Retina (tissue), 1 donor: ENCODE measurements at regions not wholly inside any gene's neighbourhood (a gene's known extent, or its start where the extent isn't known, plus 50 kb on each side); places are given as distances from the start of the nearest gene placed in this dataset.

ENCODE experiments used
- DNase-seq: peaks from one replicate; pipeline ENCODE4 v3.0.0-alpha.2; 2016

- DNase-seq, result no peak
Measured at GRCh38 chr1:88186911-88187310, 497.2 kb upstream of the PKN2 start.

- DNase-seq, result no peak
Measured at GRCh38 chr1:88188038-88188437, 496.0 kb upstream of the PKN2 start.

GRCh38 chr1:88189525-88189924, 494.5 kb upstream of the PKN2 start:
- no peak for DNase-seq

- no peak for DNase-seq
Measured at GRCh38 chr1:88191917-88192316, 492.2 kb upstream of the PKN2 start.

- DNase-seq, result no peak
Measured at GRCh38 chr1:88194542-88194941, 489.5 kb upstream of the PKN2 start.

- no peak for DNase-seq
Measured at GRCh38 chr1:88200545-88200944, 483.5 kb upstream of the PKN2 start.

GRCh38 chr1:88204111-88204510, 480.0 kb upstream of the PKN2 start:
- DNase-seq, result no peak

- DNase-seq, result no peak
Measured at GRCh38 chr1:88204612-88205167, 479.4 kb upstream of the PKN2 start.

- no peak for DNase-seq
Measured at GRCh38 chr1:88208389-88208788, 475.7 kb upstream of the PKN2 start.

- DNase-seq, result no peak
Measured at GRCh38 chr1:88210103-88210787, 473.8 kb upstream of the PKN2 start.

GRCh38 chr1:88216441-88216840, 467.6 kb upstream of the PKN2 start:
- no peak for DNase-seq

GRCh38 chr1:88217386-88217785, 466.7 kb upstream of the PKN2 start:
- DNase-seq, result no peak

GRCh38 chr1:88219521-88219920, 464.6 kb upstream of the PKN2 start:
- no peak for DNase-seq

- no peak for DNase-seq
Measured at GRCh38 chr1:88221411-88221810, 462.7 kb upstream of the PKN2 start.

GRCh38 chr1:88224906-88225305, 459.2 kb upstream of the PKN2 start:
- no peak for DNase-seq

- no peak for DNase-seq
Measured at GRCh38 chr1:88228114-88228513, 456.0 kb upstream of the PKN2 start.

- DNase-seq, result no peak
Measured at GRCh38 chr1:88230126-88230525, 453.9 kb upstream of the PKN2 start.

GRCh38 chr1:88237058-88237457, 447.0 kb upstream of the PKN2 start:
- DNase-seq, result no peak

GRCh38 chr1:88239205-88239604, 444.9 kb upstream of the PKN2 start:
- no peak for DNase-seq

- no peak for DNase-seq
Measured at GRCh38 chr1:88247666-88248065, 436.4 kb upstream of the PKN2 start.

- no peak for DNase-seq
Measured at GRCh38 chr1:88250915-88251314, 433.2 kb upstream of the PKN2 start.

GRCh38 chr1:88252745-88253144, 431.3 kb upstream of the PKN2 start:
- DNase-seq, result no peak

- DNase-seq, result no peak
Measured at GRCh38 chr1:88265606-88266005, 418.5 kb upstream of the PKN2 start.

- no peak for DNase-seq
Measured at GRCh38 chr1:88266051-88266450, 418.0 kb upstream of the PKN2 start.

GRCh38 chr1:88272216-88272615, 411.9 kb upstream of the PKN2 start:
- no peak for DNase-seq
